ENCODE measurements at regions not wholly inside any gene's neighbourhood (a gene's known extent, or its start where the extent isn't known, plus 50 kb on each side); places are given as distances from the start of the nearest gene placed in this dataset.

- no peak for DNase-seq (ENCODE audit: low spot score)
Measured at GRCh38 chr19:28505933-28506332, 707.0 kb downstream of the UQCRFS1 start.

GRCh38 chr19:28505134-28505533 is 707.8 kb downstream of the UQCRFS1 start:
- no peak for DNase-seq (ENCODE audit: low spot score)

DNA sequence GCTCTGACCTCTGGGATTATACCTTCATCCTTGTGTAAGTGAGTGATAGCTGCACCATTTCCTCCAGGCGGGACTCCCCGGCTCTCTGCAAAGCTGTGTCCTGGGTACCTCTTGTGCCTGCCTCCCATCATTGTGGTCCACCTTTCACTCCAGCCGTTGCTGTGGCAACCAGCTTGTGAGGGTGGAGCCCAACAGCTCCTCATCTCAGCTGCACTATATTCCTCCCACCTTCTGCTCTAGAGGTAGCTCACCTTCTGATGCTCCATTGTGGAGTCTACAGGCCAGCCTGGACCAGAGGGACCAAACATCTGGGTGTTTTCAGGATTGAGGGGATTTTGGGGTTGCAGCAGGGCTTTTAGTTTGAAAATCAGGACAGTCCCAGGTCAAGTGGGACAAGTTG is 708.2 kb downstream of the UQCRFS1 start:
- no peak for DNase-seq (ENCODE audit: low spot score)

- DNase-seq (ENCODE audit: low spot score): no peak
Measured at GRCh38 chr19:28504139-28504538, 708.8 kb downstream of the UQCRFS1 start.

DNA sequence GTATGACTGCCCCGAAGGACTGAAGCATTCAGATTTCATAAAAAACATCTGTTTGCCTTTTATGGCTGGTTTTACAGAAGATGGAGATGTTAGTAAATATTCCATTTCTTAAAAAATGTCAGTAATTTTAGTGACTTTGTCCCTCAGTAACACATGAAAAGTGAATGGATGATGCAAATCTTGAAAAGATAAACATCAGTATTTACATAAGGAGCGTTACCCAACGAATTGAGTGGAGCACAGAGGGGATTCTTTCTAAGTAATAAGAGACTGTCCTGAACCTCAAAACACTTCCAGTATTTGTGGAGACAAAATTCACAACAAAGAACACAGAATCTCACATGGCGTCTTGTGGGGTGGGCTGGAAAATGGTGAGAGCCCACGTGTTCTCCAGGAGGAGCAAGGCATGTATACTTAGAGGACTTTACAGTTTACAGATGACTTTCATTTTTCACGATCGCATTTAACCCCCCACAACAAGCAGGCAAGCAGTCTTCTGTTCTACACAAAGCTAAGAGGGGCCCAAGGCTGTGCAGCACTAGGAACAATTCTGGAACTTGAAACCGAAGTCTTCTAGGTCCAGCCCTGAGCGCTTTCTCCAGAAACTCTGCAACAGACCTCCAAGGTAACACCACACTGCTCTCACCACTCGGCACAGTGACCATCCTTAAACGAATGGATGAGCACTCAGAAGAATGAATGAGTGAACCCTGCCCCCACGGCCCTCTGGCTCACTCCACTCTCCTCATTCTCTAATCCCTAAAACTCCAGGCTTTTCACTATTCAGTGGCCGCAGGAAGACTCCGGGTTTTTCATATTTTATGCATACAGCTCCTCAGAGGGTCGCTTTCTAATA is 709.8 kb downstream of the UQCRFS1 start:
- no peak for DNase-seq (ENCODE audit: low spot score)

DNA sequence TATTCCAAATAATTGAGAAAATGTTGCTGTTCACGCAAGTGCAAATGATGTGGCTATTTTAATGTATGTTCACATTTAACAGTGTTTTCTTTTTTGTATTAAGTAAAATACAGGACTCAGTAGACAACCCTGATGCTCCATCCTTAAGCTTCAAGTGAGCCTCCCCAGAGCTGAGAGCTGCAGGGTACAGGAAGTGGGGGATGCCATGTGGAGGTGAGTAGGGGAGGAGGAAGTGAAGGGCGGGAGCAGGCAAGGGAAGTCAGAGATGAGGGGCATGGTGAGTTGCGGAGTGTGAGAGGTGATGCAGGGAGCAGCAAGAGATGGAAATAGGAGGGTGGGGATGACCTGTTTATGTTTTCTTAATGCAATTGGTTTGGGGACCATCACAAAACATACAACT is 711.0 kb downstream of the UQCRFS1 start:
- no peak for DNase-seq (ENCODE audit: low spot score)

- no peak for DNase-seq (ENCODE audit: low spot score)
Measured at GRCh38 chr19:28500982-28501630, 711.8 kb downstream of the UQCRFS1 start.

- no peak for DNase-seq (ENCODE audit: low spot score)
Measured at GRCh38 chr19:28500296-28500695, 712.7 kb downstream of the UQCRFS1 start.

DNA sequence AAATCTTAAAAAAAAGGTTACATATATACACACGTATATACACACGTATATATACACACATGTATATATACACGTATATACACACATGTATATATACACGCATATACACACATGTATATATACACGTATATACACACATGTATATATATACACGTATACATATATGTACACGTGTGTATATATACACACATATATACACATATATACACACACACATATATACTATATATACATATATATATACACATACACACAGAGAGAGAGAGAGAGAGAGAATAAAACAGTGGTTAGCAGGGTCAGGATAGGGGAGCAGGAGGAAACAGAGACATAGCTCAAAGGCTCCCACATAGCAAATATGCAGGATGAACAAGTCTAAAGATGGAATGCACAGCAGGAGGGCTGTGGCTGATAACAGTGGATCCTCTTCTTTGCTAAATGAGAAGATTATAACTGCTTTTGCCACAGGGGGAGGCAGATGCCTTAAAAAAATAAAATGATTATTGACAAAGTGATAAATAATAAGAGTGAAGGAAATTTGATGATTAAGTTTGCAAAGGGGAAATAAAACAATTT is 714.5 kb downstream of the UQCRFS1 start:
- DNase-seq (ENCODE audit: low spot score): no peak

DNA sequence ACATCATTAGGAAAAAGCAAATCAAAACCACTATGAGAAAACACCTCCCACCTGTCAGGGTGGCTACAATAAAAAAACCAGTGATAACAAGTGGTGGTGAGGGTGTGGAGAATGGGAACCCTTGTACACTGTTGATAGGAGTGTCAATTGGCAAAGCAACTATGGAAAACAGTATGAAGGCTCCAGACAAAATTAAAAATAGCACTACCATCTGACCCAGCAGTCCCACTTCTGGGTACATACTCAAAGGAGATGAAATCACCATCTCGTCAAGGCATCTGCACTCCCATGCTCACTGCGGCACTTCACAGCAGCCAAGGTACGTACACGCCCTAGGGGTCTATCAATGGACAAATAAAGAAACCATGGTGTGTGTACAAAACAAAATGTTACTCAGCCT is 715.1 kb downstream of the UQCRFS1 start:
- DNase-seq (ENCODE audit: low spot score): no peak

GRCh38 chr19:28497137-28497536 is 715.8 kb downstream of the UQCRFS1 start:
- DNase-seq (ENCODE audit: low spot score): no peak

DNA sequence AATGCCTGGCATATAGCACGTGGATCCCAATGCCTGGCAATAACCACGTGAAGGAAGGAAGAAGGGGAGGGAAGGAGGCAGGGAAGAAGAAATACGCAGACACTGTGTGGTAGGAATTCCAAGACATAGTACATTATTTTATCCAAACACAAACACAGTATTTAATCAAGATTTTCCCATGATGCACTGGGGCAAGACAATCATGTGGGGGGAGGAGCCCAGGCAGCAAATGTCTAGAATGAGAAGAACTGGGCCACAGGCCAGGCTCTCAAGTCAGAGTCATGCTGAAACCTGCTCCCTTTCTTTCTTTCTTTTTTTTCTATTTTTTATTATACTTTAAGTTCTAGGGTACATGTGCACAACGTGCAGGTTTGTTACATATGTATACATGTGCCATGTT is 717.9 kb downstream of the UQCRFS1 start:
- DNase-seq (ENCODE audit: low spot score): no peak

- no peak for DNase-seq (ENCODE audit: low spot score)
Measured at GRCh38 chr19:28494461-28494860, 718.5 kb downstream of the UQCRFS1 start.

GRCh38 chr19:28493884-28494283 is 719.1 kb downstream of the UQCRFS1 start:
- no peak for DNase-seq (ENCODE audit: low spot score)

GRCh38 chr19:28492621-28493020 is 720.3 kb downstream of the UQCRFS1 start:
- no peak for DNase-seq (ENCODE audit: low spot score)

- DNase-seq (ENCODE audit: low spot score): no peak
Measured at GRCh38 chr19:28492201-28492600, 720.8 kb downstream of the UQCRFS1 start.

GRCh38 chr19:28489776-28490175 is 723.2 kb downstream of the UQCRFS1 start:
- DNase-seq (ENCODE audit: low spot score): no peak

- DNase-seq (ENCODE audit: low spot score): no peak
Measured at GRCh38 chr19:28489126-28489660, 723.8 kb downstream of the UQCRFS1 start.

DNA sequence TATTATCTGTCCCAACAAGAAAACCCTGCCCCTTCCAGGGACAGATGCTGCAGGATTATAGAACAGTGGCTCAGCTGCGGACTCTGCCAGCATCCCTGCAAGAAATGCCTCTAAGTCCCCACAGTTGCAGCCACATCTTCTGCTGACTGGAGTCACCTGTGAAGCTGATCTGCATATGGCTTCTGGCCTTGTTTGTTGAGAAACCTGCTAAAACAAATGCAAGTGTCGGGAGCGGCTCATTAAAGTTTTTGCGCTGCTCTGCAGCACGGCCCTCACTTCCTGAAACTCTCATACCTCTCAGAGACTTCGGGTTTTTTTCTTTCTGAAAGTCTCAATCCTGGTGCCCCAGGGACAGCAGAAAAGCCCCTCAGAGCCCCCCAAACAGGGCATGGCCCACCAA is 725.0 kb downstream of the UQCRFS1 start:
- DNase-seq (ENCODE audit: low spot score): no peak

DNA sequence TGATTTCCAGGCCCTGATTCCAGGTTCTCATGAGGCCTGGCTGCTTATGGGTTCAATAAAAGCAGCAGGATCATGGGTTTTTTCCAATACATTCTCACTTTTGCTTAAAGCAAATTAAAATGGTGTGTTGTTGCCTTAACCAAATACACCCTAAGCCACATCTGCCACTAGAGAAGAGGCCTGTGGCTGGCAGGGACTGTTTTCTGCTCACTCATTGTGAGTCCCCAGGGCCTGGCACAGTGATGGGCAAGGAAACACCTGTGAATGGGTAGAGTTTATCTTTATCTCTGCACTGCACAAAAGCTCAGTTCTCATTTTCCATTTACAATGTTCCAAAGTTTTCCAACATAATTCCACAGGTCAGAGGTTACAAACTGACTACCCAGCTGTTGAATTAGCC is 726.0 kb downstream of the UQCRFS1 start:
- DNase-seq (ENCODE audit: low spot score): no peak

- no peak for DNase-seq (ENCODE audit: low spot score)
Measured at GRCh38 chr19:28486473-28486872, 726.5 kb downstream of the UQCRFS1 start.

DNA sequence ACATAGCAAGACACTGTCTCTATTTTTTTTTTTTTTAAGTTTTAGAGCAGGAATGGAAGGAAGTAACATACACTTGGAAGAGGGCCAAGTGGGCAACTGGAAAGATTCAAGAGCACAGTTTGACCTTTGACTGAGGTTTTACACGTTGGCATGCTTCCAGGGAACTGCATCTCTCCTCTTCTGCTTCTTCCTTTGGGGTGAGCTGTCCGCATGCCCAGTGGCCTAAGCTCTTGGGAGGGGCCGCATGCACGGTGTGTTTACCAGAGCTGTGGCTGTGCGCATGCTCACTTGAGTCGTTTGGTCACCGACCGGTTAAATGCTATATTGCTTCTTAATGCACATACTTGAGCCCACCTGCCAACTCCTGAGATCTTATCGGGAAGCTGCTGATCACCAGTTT is 727.7 kb downstream of the UQCRFS1 start:
- DNase-seq (ENCODE audit: low spot score): no peak

DNA sequence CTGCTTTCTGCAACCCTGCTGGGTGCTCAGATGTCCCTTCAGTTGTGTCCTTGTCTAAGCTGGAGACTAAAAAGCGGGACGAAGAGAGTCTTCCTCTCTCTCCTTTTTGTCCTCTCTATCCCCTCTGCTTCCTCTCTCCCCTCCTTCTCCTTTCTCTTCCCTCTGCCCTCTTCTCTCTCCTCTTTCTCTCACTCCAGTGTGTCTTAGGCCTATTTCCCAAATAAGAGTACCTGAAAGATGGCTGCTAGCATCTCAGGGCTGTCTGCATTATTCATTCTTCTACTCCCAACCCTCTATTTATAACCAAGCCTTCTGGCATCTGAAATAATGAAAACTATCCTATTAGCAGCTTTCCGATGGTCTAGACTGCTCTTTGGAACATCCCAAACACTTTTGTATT is 729.8 kb downstream of the UQCRFS1 start:
- DNase-seq (ENCODE audit: low spot score): no peak

Data from pons (tissue), 1 donor.